HEK293 (cell line): ENCODE measurements at regions not wholly inside any gene's neighbourhood (a gene's known extent, or its start where the extent isn't known, plus 50 kb on each side); places are given as distances from the start of the nearest gene placed in this dataset.

ENCODE experiments used
- CTCF ChIA-PET: fragments of 350-600 bp; formaldehyde crosslinking; extraction: SDS; loops from one replicate; lab custom pipeline; 2021; ENCODE audit warnings: antibody characterized with exemption; lab: Yijun Ruan, JAX
- POLR2A ChIA-PET: fragments of 300-600 bp; formaldehyde crosslinking; extraction: SDS; loops from one replicate; lab custom pipeline; 2020; ENCODE audit warnings: antibody characterized with exemption, inconsistent platforms; lab: Yijun Ruan, JAX
- H3K27ac ChIP-seq: fragments of 200-500 bp; sonication (Bioruptor generic); 2 replicates; pipeline ENCODE4 v1.5.1; 2014; ENCODE audit warnings: low read depth, low read length, control low read depth, inconsistent platforms; ENCODE audit errors: extremely low read depth
- H3K36me3 ChIP-seq, 2 experiments: fragments of 200-500 bp in 1 of 2; sonication (Bioruptor generic) in 1 of 2; 1 replicate in 1 of 2; 2 replicates in 1 of 2; pipeline ENCODE4 v1.5.1; 2014 to 2017; ENCODE audit warnings: inconsistent platforms in 2 of 2, low read length in 2 of 2; ENCODE audit not compliant: control insufficient read depth in 2 of 2, insufficient read depth in 1 of 2
- H3K4me1 ChIP-seq: fragments of 200-500 bp; sonication (Bioruptor generic); 2 replicates; pipeline ENCODE4 v1.5.1; 2014; ENCODE audit warnings: mild to moderate bottlenecking, low read length, inconsistent platforms; ENCODE audit not compliant: control insufficient read depth, insufficient read depth
- H3K4me3 ChIP-seq: 2 replicates; pipeline ENCODE4 v1.5.1; 2011; ENCODE audit warnings: low read depth, mild to moderate bottlenecking, control low read depth, low read length, moderate library complexity
- H3K9me3 ChIP-seq: fragments of 200-500 bp; sonication (Bioruptor generic); 2 replicates; pipeline ENCODE4 v1.5.1; 2014; ENCODE audit warnings: low read depth, low read length, inconsistent platforms; ENCODE audit not compliant: control insufficient read depth, insufficient read depth
- KLF8 ChIP-seq: fragments of 450-650 bp; formaldehyde crosslinking; IDR thresholded peaks from 2 replicates; pipeline ENCODE4 v1.5.1; 2016; ENCODE audit warnings: missing biosample characterization, missing genetic modification characterization
- MYNN ChIP-seq: fragments of 450-650 bp; formaldehyde crosslinking; IDR thresholded peaks from 2 replicates; pipeline ENCODE4 v1.5.1; 2016; ENCODE audit warnings: missing biosample characterization, missing genetic modification characterization, borderline replicate concordance
- RBAK ChIP-seq: fragments of 450-650 bp; formaldehyde crosslinking; IDR thresholded peaks from 2 replicates; pipeline ENCODE4 v1.5.1; 2016; ENCODE audit warnings: missing biosample characterization, missing genetic modification characterization
- SP3 ChIP-seq: fragments of 450-650 bp; formaldehyde crosslinking; IDR thresholded peaks from 2 replicates; pipeline ENCODE4 v1.5.1; 2016; ENCODE audit warnings: missing biosample characterization, missing genetic modification characterization
- WT1 ChIP-seq: fragments of 450-650 bp; formaldehyde crosslinking; IDR thresholded peaks from 2 replicates; pipeline ENCODE4 v1.5.1; 2016; ENCODE audit warnings: missing biosample characterization, missing genetic modification characterization
- YY1 ChIP-seq: fragments of 450-650 bp; formaldehyde crosslinking; IDR thresholded peaks from 2 replicates; pipeline ENCODE4 v1.5.1; 2018; ENCODE audit warnings: missing biosample characterization, missing genetic modification characterization
- ZBTB1 ChIP-seq: fragments of 450-650 bp; formaldehyde crosslinking; IDR thresholded peaks from 2 replicates; pipeline ENCODE4 v1.5.1; 2016; ENCODE audit warnings: missing biosample characterization, missing genetic modification characterization
- ZBTB17 ChIP-seq: fragments of 450-650 bp; formaldehyde crosslinking; IDR thresholded peaks from 2 replicates; pipeline ENCODE4 v1.5.1; 2016; ENCODE audit warnings: missing biosample characterization, missing genetic modification characterization
- ZEB2 ChIP-seq: fragments of 450-650 bp; formaldehyde crosslinking; IDR thresholded peaks from 2 replicates; pipeline ENCODE4 v1.5.1; 2016; ENCODE audit warnings: missing biosample characterization, missing genetic modification characterization
- ZNF157 ChIP-seq: fragments of 450-650 bp; formaldehyde crosslinking; IDR thresholded peaks from 2 replicates; pipeline ENCODE4 v1.5.1; 2016; ENCODE audit warnings: missing biosample characterization, missing genetic modification characterization
- ZNF184 ChIP-seq: fragments of 450-650 bp; IDR thresholded peaks from 2 replicates; pipeline ENCODE4 v1.5.1; 2018; ENCODE audit warnings: missing biosample characterization, mild to moderate bottlenecking, missing genetic modification characterization
- ZNF2 ChIP-seq: fragments of 450-650 bp; formaldehyde crosslinking; IDR thresholded peaks from 2 replicates; pipeline ENCODE4 v1.5.1; 2016; ENCODE audit warnings: missing biosample characterization, missing genetic modification characterization
- ZNF223 ChIP-seq: fragments of 450-650 bp; formaldehyde crosslinking; IDR thresholded peaks from 2 replicates; pipeline ENCODE4 v1.5.1; 2016; ENCODE audit warnings: missing biosample characterization, missing genetic modification characterization
- ZNF571 ChIP-seq: fragments of 450-650 bp; formaldehyde crosslinking; IDR thresholded peaks from 2 replicates; pipeline ENCODE4 v1.5.0; 2017; ENCODE audit warnings: missing biosample characterization, missing genetic modification characterization
- ZNF585B ChIP-seq: fragments of 450-650 bp; formaldehyde crosslinking; IDR thresholded peaks from 2 replicates; pipeline ENCODE4 v1.5.1; 2016; ENCODE audit warnings: missing biosample characterization, missing genetic modification characterization
- ZNF600 ChIP-seq: fragments of 450-650 bp; formaldehyde crosslinking; IDR thresholded peaks from 2 replicates; pipeline ENCODE4 v1.5.1; 2016; ENCODE audit warnings: missing biosample characterization, missing genetic modification characterization
- ZNF629 ChIP-seq: fragments of 450-650 bp; formaldehyde crosslinking; IDR thresholded peaks from 2 replicates; pipeline ENCODE4 v1.5.1; 2017; ENCODE audit warnings: missing biosample characterization, missing genetic modification characterization
- ZSCAN30 ChIP-seq: fragments of 450-650 bp; IDR thresholded peaks from 2 replicates; pipeline ENCODE4 v1.5.1; 2018; ENCODE audit warnings: missing biosample characterization, mild to moderate bottlenecking, missing genetic modification characterization, moderate library complexity
- TF ChIP-seq, protein P1 (sequence below): fragments of 450-650 bp; formaldehyde crosslinking; IDR thresholded peaks from 2 replicates; pipeline ENCODE4 v1.5.1; 2016; ENCODE audit warnings: missing biosample characterization, missing genetic modification characterization
- TF ChIP-seq, protein P2 (sequence below): fragments of 450-650 bp; formaldehyde crosslinking; IDR thresholded peaks from 2 replicates; pipeline ENCODE4 v1.5.1; 2016; ENCODE audit warnings: missing biosample characterization, missing genetic modification characterization
- TF ChIP-seq, protein P3 (sequence below): fragments of 450-650 bp; formaldehyde crosslinking; IDR thresholded peaks from 2 replicates; pipeline ENCODE4 v1.5.1; 2017; ENCODE audit warnings: missing biosample characterization, missing genetic modification characterization

DNA sequence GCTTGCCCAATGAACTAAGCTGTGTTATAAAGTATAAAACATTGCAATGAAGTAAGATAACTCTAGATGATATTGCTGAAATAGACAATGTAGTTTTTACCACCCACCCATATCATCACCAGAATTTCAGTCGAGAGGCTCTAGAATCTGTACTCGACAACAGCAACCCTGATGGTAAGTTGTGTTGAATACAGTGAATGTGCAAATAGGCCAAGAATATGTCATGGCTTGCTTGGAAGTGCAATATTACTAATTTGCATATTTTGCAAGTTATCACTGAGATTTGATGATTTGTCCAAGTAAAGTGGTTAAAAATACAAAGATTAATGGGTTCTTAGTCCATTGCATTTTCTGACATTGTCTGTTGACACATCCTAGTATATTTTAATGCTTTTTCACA is 90.6 kb upstream of the TUSC7 start (continued):
- TF ChIP-seq, protein P1, sequence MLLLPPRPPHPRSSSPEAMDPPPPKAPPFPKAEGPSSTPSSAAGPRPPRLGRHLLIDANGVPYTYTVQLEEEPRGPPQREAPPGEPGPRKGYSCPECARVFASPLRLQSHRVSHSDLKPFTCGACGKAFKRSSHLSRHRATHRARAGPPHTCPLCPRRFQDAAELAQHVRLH (tag by site-specific recombination) = no peak
- TF ChIP-seq ZNF223 (tag by site-specific recombination) (no peak), ZBTB17 (tag by site-specific recombination) (no peak), ZSCAN30 (tag by site-specific recombination) (no peak), ZNF184 (tag by site-specific recombination) (no peak), ZNF571 (tag by site-specific recombination) (no peak), ZNF2 (tag by site-specific recombination) (no peak)
- TF ChIP-seq, all 188 proteins: peak for 0

DNA sequence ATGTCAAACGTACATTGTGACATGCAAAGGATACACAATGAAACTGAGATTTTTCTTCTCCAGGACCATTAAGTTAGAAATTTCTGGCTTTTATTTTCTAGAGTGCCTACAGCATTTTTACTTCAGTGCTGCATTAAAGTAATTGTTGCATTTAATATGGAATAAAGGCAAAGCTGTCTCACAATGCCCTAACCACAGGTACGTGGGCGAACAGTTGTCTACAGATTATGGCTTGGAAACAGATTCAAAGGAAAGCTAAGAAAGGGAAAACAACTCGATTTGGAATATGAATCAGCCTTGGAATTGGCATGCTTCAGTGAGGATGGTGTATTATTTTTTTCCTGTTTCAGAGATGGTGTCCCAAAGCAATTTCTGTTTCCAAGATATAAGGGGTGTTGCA is 79.1 kb upstream of the TUSC7 start:
- CTCF ChIA-PET = interaction anchor here (0.7 kb wide), 1 partner anchor 14 kb away, joined by 3 read pairs; no protein-coding TSS in a partner anchor
- no peak for TF ChIP-seq WT1 (tag by site-specific recombination)
- TF ChIP-seq ZNF157 = no peak
- TF ChIP-seq ZBTB1 (tag by site-specific recombination) = no peak
- TF ChIP-seq ZNF629 (tag by site-specific recombination) = no peak
- no peak for TF ChIP-seq YY1 (tag by site-specific recombination)
- TF ChIP-seq ZEB2 (tag by site-specific recombination) = no peak
- TF ChIP-seq ZNF585B = no peak
- no peak for TF ChIP-seq MYNN (tag by site-specific recombination)
- TF ChIP-seq ZNF600 (tag by site-specific recombination) = no peak
- H3K4me1 ChIP-seq = no peaks in the 10 kb centered on the region
- POLR2A ChIA-PET = no interaction called here
- no peak overlapping the region for H3K27ac ChIP-seq
- H3K9me3 ChIP-seq = no peaks in the 10 kb centered on the region
- H3K4me3 ChIP-seq = no peak overlapping the region
- no peaks in the 10 kb centered on the region for H3K36me3 ChIP-seq

DNA sequence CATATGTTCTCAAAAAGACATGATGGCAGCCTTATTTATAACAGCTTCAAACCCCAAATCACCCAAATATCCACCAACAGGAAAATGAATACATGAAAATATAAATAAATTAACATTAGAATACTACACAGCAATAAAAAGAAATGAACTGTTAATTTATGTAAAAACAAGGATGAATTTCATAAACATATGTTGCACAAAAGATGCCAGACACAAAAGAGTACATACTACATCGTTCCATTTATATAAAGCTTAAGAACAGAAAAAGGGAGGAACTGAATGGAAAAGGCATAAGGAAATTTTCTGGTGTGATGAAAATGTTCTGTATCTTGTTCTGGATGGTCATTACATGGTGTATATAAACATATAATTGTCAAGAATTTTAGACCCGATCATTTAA is 69.9 kb upstream of the TUSC7 start:
- Histone ChIP-seq H3K4me1 (no peaks in the 10 kb centered on the region), H3K9me3 (no peaks in the 10 kb centered on the region), H3K4me3 (no peak overlapping the region), H3K27ac (no peak overlapping the region), H3K36me3 (no peaks in the 10 kb centered on the region)
- POLR2A ChIA-PET = no interaction called here
- CTCF ChIA-PET = no interaction called here
- TF ChIP-seq SP3 = no peak
- no peak for TF ChIP-seq KLF8 (tag by site-specific recombination)
- no peak for TF ChIP-seq RBAK (tag by site-specific recombination)
- TF ChIP-seq, protein P2, sequence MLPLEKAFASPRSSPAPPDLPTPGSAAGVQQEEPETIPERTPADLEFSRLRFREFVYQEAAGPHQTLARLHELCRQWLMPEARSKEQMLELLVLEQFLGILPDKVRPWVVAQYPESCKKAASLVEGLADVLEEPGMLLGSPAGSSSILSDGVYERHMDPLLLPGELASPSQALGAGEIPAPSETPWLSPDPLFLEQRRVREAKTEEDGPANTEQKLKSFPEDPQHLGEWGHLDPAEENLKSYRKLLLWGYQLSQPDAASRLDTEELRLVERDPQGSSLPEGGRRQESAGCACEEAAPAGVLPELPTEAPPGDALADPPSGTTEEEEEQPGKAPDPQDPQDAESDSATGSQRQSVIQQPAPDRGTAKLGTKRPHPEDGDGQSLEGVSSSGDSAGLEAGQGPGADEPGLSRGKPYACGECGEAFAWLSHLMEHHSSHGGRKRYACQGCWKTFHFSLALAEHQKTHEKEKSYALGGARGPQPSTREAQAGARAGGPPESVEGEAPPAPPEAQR (tag by site-specific recombination) = no peak

DNA sequence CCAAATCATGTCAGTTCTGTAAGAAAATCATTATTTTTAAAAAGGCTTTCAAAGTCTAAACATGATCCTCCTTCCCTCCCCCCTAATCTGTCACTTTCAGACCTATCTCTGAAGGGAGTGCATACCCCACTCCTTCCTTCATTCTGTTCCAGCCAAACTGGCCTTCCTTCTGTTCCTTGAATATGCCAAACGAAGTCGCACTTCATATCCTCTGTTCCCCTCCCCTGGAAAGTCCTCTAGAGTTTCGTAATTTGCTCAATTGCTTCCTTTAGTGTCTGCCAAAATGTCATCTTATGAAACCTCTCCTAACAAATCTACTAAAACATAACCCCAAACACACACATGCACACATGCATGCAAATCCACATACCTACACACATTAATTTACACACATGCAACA is 69.5 kb upstream of the TUSC7 start:
- ChIA-PET CTCF (no interaction called here), POLR2A (no interaction called here)
- Histone ChIP-seq H3K27ac (no peak overlapping the region), H3K4me1 (no peaks in the 10 kb centered on the region), H3K36me3 (no peaks in the 10 kb centered on the region), H3K9me3 (no peaks in the 10 kb centered on the region), H3K4me3 (no peak overlapping the region)
- TF ChIP-seq, protein P3, sequence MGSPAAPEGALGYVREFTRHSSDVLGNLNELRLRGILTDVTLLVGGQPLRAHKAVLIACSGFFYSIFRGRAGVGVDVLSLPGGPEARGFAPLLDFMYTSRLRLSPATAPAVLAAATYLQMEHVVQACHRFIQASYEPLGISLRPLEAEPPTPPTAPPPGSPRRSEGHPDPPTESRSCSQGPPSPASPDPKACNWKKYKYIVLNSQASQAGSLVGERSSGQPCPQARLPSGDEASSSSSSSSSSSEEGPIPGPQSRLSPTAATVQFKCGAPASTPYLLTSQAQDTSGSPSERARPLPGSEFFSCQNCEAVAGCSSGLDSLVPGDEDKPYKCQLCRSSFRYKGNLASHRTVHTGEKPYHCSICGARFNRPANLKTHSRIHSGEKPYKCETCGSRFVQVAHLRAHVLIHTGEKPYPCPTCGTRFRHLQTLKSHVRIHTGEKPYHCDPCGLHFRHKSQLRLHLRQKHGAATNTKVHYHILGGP (tag by site-specific recombination) = no peak
